HG03175 (cell line): ENCODE measurements at regions not wholly inside any gene's neighbourhood (a gene's known extent, or its start where the extent isn't known, plus 50 kb on each side); places are given as distances from the start of the nearest gene placed in this dataset.
"Not testable (repeated sequence)": the region's sequence is repeated elsewhere in the genome, so short reads cannot be mapped to it uniquely, and the experiment has no call there.

Source experiments
- ATAC-seq: cut with Tn5 transposase; IDR thresholded peaks from one replicate; pipeline ENCODE4 v1.9.1; 2021; ENCODE audit warnings: mild to moderate bottlenecking, moderate library complexity; ENCODE audit not compliant: unreplicated experiment

DNA sequence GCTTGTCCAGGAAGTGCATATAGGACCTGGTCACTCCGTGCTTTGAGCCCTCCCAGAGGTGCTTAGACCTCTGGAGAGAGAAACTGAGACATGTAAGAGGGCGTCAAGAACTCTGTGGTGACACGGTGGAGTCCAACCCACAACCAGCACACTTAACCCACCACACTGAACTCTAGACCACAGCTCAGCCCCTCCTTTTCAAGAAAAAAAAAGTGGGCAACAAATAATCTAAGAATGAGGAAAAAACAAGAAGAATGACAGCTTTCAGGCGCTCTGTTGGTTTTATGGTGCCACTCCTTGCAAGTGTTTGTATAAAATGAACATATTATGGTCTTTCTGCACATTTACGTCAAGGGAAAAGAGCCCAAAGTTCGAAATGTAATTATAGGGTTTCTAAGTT is 50.2 kb upstream of the SNAPC3 start:
- no peak for ATAC-seq

DNA sequence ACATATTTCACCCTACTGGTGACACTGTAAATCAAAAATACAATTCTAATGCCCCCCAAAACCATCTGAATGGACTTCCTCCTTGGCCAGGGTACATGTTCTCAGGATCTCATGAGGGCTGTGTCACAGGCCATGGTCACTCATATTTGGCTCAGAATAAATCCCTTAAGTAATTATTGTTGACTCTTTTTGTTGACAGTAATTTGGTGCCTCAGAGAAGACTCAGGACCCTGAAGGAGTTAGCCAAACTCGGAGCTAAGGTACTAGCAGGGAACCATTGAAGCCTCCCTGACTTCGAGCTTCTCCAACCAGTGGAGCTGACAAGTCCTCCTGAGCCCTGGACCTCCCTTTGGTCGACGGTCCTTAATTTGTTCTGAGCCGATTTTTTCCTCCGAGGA is 51.2 kb upstream of the SNAPC3 start:
- no peak for ATAC-seq

DNA sequence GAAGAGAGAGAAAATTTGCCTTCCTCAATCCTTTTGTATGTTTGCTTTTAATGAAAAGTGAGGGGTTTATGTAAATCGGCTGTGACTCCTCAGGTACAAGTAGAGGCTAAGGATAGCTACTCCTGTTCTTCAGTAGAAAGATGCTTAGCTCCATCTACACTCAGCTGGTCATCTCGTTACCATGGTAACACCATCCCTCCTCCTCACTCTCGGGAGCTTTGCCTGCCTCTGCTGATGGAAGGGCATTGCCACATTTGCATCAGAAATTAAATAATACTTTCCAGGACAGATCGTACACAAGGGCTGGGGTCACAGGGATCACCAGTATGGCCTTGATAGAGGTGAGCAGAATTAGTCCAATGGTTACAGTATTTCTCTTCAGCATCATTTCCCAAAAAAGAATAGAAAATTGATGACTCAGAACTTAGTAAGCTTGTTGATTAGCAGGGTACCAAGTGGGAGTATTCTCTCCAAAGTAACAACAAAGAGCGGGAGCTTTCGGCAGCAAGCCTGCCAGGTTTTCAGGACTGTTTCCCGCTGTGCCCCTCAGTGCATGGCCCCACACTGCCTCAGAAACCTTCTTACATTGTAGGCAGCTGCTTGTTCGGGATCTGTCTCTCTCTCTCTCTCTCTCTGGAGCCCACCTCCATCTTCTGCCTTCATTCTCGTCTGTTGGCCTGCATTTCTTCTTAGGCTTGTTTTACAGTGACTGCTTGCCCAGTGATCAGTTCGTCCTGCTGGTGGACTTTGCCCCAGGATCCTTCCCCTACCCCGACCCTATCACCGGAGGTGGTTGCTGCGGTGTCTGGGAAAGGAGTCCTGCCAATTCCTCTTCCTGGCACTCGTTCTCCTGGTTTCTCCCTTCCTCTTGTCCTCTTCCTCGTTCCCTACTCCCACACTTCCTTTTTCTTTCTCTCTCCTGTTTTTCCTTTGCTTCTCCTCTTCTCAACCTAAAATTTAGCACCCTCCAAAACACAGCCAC is 51.9 kb upstream of the SNAPC3 start:
- ATAC-seq: no peak

DNA sequence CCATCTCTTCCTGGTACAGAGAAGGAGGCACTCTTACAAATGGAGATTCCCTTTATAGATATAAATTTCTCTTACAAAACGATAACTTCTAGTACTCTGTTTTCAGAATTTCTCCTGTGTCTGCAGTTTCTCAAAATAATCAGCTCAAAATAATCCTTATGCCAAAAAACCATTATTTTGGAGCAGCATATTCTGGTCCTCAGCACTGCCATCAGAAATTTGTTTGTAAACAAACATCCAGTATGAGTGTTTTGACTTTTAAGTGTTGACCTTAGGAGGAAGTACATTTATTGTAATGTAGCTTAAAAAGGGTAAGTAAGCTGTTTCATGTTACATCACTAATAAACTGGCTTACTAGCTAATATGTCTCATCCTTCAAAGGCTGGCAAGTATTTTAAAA is 52.8 kb upstream of the SNAPC3 start:
- ATAC-seq: no peak

DNA sequence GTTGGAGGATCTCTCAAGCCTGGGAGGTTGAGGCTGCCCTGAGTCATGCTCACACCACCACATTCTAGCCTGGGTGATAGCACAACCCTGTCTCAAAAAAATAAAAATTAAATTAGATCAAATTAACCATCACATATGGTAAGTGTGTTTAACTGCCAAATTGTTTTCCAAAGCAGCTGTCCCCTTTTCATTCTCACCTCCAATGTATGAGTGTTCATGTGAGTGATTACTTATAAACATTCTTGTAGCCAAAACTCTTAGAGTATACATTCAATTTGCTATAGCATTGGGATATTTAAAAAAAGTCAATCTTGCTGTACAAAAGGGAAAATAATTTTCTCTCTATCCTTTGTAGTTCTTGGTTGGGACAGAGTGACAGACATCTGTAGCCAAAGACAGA is 53.4 kb upstream of the SNAPC3 start:
- no peak for ATAC-seq

DNA sequence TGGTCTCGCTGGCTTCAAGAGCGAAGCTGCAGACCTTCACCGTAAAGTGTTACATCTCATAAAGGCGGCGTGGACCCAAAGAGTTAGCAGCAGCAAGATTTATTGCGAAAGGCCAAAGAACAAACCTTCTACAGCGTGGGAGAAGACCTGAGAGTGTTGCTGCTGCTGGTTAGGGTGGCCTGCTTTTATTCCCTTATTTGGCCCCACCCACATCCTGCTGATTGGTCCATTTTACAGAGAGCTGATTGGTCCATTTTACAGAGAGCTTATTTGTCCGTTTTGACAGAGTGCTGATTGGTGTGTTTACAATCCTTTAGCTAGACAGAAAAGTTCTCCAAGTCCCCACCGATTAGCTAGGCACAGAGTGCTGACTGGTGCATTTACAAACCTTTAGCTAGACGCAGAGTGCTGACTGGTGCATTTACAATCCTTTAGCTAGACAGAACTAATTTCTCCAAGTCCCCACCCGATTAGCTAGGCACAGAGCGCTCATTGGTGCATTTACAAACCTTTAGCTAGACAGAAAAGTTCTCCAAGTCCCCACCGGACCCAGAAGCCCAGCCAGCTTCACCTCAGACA is 57.6 kb upstream of the SNAPC3 start:
- ATAC-seq: not testable (repeated sequence)

DNA sequence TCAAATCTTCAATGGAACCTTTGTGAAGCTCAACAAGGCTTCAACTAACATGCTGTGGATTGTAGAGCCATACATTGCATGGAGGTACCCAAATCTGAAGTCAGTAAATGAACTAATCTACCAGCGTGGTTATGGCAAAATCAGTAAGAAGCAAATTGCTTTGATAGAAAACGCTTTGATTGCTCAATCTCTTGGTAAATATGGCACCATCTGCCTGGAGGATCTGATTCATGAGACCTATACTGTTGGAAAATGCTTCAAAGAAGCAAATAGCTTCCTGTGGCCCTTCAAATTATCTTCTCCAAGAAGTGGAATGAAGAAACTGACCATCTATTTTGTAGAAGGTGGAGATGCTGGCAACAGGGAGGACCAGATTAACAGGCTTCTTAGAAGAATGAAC is 54.7 kb upstream of the TTC39B start:
- no peak for ATAC-seq

DNA sequence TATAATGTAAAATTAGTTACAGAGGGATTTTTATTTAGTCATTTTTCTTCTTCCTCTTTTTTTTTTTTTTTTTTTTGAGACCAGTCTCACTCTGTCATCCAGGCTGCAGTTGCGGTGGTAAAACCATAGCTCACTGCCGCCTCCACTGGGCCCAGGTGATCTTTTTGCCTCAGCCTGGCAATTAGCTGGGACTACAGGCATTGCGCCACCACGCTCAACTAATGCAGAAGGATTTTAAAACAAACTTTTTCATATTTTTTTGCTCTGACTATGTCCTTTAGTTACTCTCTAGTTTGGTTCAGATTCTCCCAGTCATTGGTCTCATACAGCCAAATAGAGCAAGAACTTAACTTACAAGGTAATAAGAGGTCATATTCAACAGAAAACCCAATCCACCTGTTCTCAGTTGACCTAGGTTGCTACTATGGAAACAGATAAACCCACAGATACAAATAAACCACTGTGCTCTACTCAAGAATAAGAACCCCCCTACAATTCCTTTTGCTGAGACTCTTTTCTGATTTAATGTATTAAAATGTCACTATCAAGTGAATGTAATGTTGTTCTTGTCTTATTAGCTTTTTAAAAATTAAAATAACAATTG is 50.1 kb upstream of the TTC39B start:
- peak; percentile 90 for ATAC-seq
